Esophagus squamous epithelium (tissue), 4 donors: ENCODE measurements at regions not wholly inside any gene's neighbourhood (a gene's known extent, or its start where the extent isn't known, plus 50 kb on each side); places are given as distances from the start of the nearest gene placed in this dataset.
"Not testable (repeated sequence)": the region's sequence is repeated elsewhere in the genome, so short reads cannot be mapped to it uniquely, and the experiment has no call there.

Experiments
- CTCF ChIP-seq, 6 experiments: fragments of 450-650 bp in 4 of 6; fragments of 200-600 bp in 2 of 6; sonication (generic) in 2 of 6; IDR thresholded peaks; one replicate each; pipeline ENCODE4 v1.5.1; 2016 to 2019; ENCODE audit warnings: antibody characterized with exemption in 6 of 6, mild to moderate bottlenecking in 4 of 6, moderate library complexity in 4 of 6
- POLR2A ChIP-seq, 4 donors: fragments of 450-650 bp; IDR thresholded peaks; one replicate each; pipeline ENCODE4 v1.6.1; 2017; ENCODE audit warnings: antibody characterized with exemption in 4 of 4, mild to moderate bottlenecking in 4 of 4, moderate library complexity in 3 of 4

GRCh38 chr9:62844681-62845185 lies 1654.9 kb downstream of the SPATA31A7 start:
- TF ChIP-seq CTCF, POLR2A (IDR thresholded peaks at IDR 0.05): not testable (repeated sequence)
